Fibroblast of upper back skin (primary cell): ENCODE measurements at regions not wholly inside any gene's neighbourhood (a gene's known extent, or its start where the extent isn't known, plus 50 kb on each side); places are given as distances from the start of the nearest gene placed in this dataset.

Experiments used
- DNase-seq: peaks from one replicate; pipeline ENCODE4 v3.0.0-alpha.2; 2013

DNA sequence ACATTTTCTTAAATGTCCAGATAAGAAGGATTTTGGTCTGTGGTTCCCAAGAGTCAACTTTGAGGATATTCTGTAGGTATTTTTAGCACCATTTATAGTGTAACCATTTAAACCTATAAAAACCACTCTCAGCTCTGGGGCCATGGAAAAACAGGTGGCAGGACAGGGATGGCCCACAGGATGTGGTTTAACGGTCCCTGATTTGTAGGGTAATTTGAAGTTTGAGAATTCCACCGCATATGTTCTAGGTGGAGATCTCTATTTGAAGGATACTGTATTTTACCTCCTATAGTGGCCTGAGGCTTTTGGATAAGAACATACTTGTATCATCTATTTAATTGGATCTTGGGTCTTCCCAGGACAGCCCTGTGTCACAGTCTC, 62.4 kb upstream of the IGLL5 start:
- DNase-seq, result no peak

DNA sequence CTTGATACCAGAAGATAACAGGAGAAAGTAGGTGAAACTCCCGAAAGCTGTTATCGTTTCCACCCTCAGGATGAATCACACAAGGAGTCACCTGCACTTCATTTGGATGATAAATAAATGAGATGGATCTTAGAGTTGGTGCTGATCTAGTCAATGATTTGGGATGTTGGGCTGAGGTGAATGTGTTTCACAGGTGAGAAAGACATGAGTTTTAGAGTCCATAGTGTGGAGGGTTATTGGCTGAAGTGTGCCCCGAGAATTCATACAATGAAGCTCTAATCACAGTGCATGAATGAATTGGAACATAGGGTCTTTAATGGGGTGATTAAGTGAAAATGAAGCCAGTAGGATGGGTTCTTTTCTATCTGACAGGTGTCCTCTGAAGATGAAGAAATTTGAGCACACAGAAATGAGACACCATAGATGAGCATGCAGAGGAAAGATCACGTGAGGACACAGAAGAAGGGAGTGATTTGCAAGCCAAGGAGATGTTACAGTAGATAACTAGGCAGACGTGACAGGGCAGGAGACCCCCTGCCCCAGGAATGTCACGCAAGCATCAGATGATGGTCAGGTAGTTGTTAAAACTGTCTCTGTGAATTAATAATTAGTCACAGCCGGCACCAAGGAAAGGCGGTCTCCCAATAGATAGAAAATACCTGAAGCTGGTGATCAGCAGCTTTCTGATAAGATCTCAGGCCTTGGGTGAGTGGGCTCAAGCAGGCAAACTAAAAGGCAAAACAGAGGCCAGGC, 60.3 kb upstream of the IGLL5 start:
- DNase-seq, result no peak

DNA sequence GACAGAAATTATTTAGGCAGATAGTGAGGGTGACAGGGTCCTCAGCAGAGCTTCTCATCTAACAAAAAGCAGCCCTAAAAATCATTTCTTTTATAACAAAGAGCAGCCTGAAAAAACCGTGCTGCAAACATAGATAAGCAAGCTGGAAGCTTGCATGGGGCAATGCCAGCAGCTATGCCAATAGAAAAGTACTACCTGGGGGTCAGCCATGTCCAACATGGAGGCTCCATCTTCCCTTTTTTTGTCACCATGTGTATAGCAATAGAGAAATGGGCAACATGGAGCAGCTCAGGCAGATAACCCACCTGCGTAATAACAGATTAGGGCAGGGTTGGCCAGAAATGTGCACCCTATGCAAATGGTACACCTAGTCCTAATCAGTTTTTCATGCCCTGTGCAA, 57.4 kb upstream of the IGLL5 start:
- no peak for DNase-seq

DNA sequence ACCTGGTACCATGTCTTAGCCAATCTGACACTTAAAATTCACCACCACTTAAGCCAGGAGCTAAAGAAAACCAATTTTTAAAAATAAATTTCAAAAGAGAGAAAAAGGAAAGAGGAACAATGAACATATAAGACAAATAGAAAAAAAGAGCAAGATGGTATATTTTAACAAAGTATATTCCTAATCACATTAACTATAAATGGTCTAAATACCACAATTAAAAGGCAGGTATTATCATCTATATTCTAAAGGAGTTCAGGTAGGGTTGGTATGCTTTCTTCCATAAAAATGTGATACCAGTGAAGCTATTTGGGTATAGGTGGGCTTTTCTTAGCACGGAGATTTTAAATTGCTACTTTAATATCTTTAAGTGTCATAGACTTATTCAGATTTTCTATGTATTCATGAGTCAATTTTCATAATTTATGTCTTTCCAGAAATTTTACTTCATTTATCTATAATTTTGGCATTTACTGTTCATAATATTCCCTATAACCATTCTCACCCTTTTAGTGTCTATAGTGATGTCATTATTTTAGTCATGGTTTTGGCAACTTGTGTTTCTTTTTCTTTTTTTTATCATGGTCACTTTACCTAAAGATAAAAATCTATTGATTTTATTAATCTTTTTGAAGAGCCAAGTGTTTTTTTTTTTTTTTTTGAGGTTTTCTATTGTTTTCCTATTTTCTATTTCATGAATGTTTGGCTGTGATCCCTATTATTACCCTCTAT, 56.5 kb upstream of the IGLL5 start:
- DNase-seq, result no peak

DNA sequence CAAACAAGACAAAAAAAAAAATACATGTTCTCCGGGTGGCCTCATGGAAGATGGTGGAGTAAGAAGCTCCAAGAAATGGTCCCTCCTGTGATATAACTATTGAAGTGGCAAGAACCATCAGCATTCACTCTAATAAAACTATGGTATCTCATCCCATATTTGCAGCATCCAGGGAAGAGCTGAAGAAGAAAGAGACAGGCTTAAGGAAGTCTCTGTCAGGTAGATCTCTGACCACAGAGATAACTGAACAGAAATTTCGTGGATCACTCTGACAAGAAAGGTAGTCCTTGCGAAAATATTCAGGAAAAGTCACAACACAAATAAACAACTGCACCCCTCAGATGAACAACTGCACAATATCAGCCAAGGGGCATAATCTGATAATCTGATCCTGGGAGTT, 54.6 kb upstream of the IGLL5 start:
- DNase-seq, result no peak

DNA sequence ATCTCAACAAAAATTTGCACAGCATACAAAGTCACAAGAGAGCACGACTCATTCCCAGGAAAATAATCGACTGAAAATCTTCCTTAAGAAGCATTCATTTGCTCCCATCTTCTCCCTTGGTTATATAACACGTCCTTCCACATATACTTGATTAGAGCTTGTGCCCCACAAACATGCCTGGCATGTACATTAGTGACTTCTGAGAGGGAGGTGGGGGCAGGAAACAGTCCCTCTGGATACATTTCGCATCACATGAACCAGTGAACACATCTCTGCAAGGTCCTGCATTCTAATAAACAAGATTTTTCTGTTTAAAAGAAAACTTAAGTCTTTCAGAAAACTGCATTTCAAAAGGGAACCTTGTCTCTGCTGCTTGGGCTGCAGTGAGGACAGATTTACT, 54.1 kb upstream of the IGLL5 start:
- DNase-seq, result no peak

DNA sequence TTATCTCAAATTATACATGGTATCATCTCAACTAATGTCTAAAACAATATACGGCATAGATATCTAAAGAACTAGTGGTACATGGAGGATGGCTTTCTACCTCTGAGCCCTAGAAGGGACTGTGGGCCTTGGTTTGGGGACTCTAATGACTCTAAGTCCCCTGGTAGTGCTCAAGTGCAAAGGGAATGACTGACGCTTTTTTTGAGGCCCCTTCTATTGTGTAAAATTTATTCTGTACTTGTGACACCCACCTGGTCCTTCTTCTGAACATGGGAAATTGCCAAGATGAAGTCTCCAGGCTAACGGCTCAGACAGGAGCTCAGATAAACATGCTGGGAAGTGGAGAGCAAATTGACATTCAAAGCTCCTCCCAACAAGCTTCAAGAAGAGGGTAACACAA, 53.4 kb upstream of the IGLL5 start:
- no peak for DNase-seq

DNA sequence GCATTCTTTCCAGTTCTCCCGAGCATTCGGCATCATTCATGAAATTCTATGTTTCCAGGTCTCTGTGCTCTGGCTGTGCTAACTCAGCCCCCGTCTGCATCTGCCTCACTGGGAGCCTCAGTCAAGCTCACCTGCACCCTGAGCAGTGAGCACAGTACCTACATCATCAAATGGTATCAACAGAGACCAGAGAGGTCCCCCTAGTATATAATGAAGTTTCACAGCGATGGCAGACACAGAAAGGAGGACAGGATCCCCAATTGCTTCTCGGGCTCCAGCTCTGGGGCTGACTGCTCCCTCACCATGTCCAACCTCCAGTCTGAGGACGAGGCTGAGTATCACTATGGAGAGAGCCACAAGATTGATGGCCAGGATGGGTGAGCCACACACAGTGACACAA, 52.8 kb upstream of the IGLL5 start:
- DNase-seq, result no peak

DNA sequence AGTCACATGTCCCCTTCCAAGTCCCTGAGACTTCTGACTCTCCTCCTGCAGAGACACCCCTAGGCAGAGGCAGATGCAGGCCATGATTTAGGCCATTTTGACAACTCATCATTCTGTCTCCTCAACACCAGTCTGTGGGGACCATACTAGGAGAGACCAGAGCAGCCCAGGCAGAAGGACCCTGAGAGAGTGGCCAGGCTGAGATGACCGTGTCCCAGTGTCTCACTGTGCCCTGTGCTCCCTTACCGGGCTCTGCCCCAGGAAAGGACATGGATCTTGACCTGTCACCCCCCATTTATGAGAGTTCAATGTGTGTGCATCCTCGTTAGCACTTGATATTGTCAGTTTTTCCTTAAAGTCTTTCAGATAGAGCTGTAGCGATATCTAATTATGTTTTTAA, 52.4 kb upstream of the IGLL5 start:
- DNase-seq, result no peak

DNA sequence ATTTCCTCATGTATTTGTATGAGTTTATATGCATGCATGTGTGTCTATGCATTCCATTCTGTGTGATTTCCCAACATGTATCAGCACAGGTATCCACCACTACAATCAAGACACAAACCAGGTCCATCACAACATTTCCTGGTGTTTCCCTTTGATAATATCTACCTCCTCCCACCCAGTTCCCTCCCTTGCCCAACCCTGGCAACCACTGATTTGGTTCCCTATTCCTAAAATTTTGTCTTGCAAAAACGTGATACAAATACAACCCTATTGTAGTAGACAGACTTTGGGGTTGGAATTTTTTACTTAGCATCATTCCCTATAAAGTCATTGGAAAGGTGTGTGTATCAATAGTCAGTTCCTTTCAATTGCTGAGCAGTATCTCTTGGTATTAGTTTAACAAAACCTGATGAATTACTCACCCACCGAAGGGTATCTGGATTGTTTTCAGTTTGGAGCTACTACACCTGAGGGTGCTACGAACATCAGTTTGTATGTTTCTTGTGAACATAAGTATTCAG, 51.8 kb upstream of the IGLL5 start:
- DNase-seq, result no peak

DNA sequence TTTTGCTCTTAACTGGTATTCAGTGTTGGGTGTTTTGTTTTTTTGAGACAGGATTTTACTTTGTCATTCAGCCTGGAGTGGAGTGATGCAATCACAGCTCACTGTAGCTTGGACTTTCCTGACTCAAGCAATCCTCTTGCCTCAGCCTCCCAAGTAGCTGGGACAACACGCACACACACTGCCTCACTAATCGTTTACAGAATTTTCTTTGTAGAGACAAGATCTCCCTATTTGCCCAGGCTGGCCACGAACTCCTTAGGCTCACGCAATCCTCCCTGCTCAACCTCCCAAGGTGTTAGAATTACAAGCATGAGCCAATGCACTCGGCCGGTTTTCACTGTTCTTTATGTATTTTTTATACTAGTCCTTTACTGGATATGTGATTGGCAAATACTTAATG, 51.0 kb upstream of the IGLL5 start:
- no peak for DNase-seq
